HCT116 (cell line): ENCODE measurements at regions not wholly inside any gene's neighbourhood (a gene's known extent, or its start where the extent isn't known, plus 50 kb on each side); places are given as distances from the start of the nearest gene placed in this dataset.

ENCODE experiments used
- ATAC-seq: fragments of 200-7000 bp; cut with Tn5 transposase; 2 replicates; pipeline ENCODE4 v1.9.1; 2020; ENCODE audit warnings: mild to moderate bottlenecking, moderate library complexity
- BruUV-seq: library from RNA; stranded (reverse); fragments of 400-500 nt; replicated peaks from 2 replicates; lab custom pipeline; 2021; lab: Mats Ljungman, UMichigan
- CTCF ChIA-PET: fragments of 300-600 bp; sonication (Branson Sonifier 250); formaldehyde crosslinking; loops from one replicate; lab custom pipeline; 2021; ENCODE audit warnings: antibody characterized with exemption; lab: Charles Lee
- POLR2A ChIA-PET: fragments of 300-600, 350-600 bp; sonication (Branson Sonifier 250); formaldehyde crosslinking; loops from one replicate; lab custom pipeline; 2021; ENCODE audit warnings: antibody characterized with exemption; lab: Charles Lee
- RAD21 ChIA-PET, 2 experiments: fragments of 300-600 bp; sonication (Branson Sonifier 250); formaldehyde crosslinking; loops; one replicate each; lab custom pipeline; 2023; ENCODE audit warnings: low total read pairs in 2 of 2; ENCODE audit not compliant: uncharacterized antibody in 2 of 2, unreplicated experiment in 2 of 2, low non-redundant PET in 1 of 2; lab: Charles Lee
- DNase-seq: peaks from one replicate; pipeline ENCODE4 v3.0.0-alpha.2; 2010; ENCODE audit warnings: low read depth, low spot score
- H2AFZ ChIP-seq: fragments of 200-600 bp; shearing (Covaris generic), sonication (generic); 2 replicates; pipeline ENCODE4 v1.6.1; 2017; ENCODE audit warnings: low read depth, mixed run types, mixed read lengths, antibody characterized with exemption, low read length; ENCODE audit not compliant: poor library complexity, severe bottlenecking
- H3K27ac ChIP-seq: 2 replicates; pipeline ENCODE4 v1.5.1; 2012; ENCODE audit warnings: low read depth, low read length
- H3K27me3 ChIP-seq: fragments of 200-600 bp; sonication (generic); 2 replicates; pipeline ENCODE4 v1.6.1; 2016; ENCODE audit warnings: mixed run types, low read length, mixed read lengths; ENCODE audit not compliant: insufficient read depth
- H3K36me3 ChIP-seq, 2 experiments: fragments of 200-500 bp in 1 of 2; fragments of 200-600 bp in 1 of 2; sonication (Bioruptor generic) in 1 of 2; sonication (generic) in 1 of 2; 2 replicates each; pipeline versions ENCODE4 v1.5.1 to v1.6.1; 2014 to 2016; ENCODE audit warnings: low read length in 2 of 2, inconsistent platforms in 1 of 2, mixed read lengths in 1 of 2, mixed run types in 1 of 2; ENCODE audit not compliant: insufficient read depth in 2 of 2, control insufficient read depth in 1 of 2
- H3K4me1 ChIP-seq, 2 experiments: fragments of 200-600 bp in 1 of 2; sonication (generic) in 1 of 2; 2 replicates each; pipeline versions ENCODE4 v1.5.1 to v1.6.1; 2012 to 2017; ENCODE audit warnings: low read length in 2 of 2, inconsistent platforms in 1 of 2, mild to moderate bottlenecking in 1 of 2, mixed read lengths in 1 of 2, mixed run types in 1 of 2, moderate library complexity in 1 of 2; ENCODE audit not compliant: insufficient read depth in 2 of 2, control insufficient read depth in 1 of 2
- H3K4me2 ChIP-seq: fragments of 200-600 bp; sonication (generic); 2 replicates; pipeline ENCODE4 v1.6.1; 2017; ENCODE audit warnings: mixed run types, low read length, mixed read lengths
- H3K4me3 ChIP-seq, 2 experiments: fragments of 200-600 bp in 1 of 2; sonication (generic) in 1 of 2; replicated peaks in 1 of 2; 2 replicates each; pipeline ENCODE4 v1.5.1; 2011 to 2016; ENCODE audit warnings: low read length in 2 of 2, control low read depth in 1 of 2, low read depth in 1 of 2, mild to moderate bottlenecking in 1 of 2, mixed read lengths in 1 of 2, mixed run types in 1 of 2
- H3K79me2 ChIP-seq: fragments of 200-600 bp; sonication (generic); 2 replicates; pipeline ENCODE4 v1.6.1; 2017; ENCODE audit warnings: mild to moderate bottlenecking, mixed run types, low read length, moderate library complexity, mixed read lengths; ENCODE audit not compliant: insufficient read depth
- H3K9ac ChIP-seq: fragments of 200-600 bp; sonication (generic); 2 replicates; pipeline ENCODE4 v1.6.1; 2016; ENCODE audit warnings: low read length, mixed read lengths
- H3K9me2 ChIP-seq: fragments of 200-600 bp; sonication (generic), shearing (Covaris generic); 2 replicates; pipeline ENCODE4 v1.6.1; 2017; ENCODE audit warnings: mixed run types, mild to moderate bottlenecking, moderate library complexity; ENCODE audit not compliant: insufficient read depth
- H3K9me3 ChIP-seq, 2 experiments: fragments of 200-500 bp in 1 of 2; fragments of 200-600 bp in 1 of 2; sonication (Bioruptor generic) in 1 of 2; sonication (generic) in 1 of 2; 2 replicates each; pipeline ENCODE4 v1.6.1; 2014 to 2017; ENCODE audit warnings: low read length in 2 of 2, mixed read lengths in 2 of 2, inconsistent platforms in 1 of 2, low read depth in 1 of 2, mild to moderate bottlenecking in 1 of 2, mixed run types in 1 of 2, moderate library complexity in 1 of 2; ENCODE audit not compliant: control insufficient read depth in 1 of 2, insufficient read depth in 1 of 2
- H4K20me1 ChIP-seq: fragments of 200-600 bp; sonication (generic), shearing (Covaris generic); 2 replicates; pipeline ENCODE4 v1.6.1; 2017; ENCODE audit warnings: mixed run types, mild to moderate bottlenecking, moderate library complexity; ENCODE audit not compliant: insufficient read depth
- ATF3 ChIP-seq: IDR thresholded peaks from 2 replicates; pipeline ENCODE4 v1.6.1; 2012
- CBX3 ChIP-seq: IDR thresholded peaks from 2 replicates; pipeline ENCODE4 v1.6.1; 2012; ENCODE audit warnings: low read depth
- ELF1 ChIP-seq: IDR thresholded peaks from 2 replicates; pipeline ENCODE4 v1.6.1; 2012; ENCODE audit warnings: low read depth, borderline replicate concordance
- EZH2phosphoT487 ChIP-seq: fragments of 200-600 bp; IDR thresholded peaks from 2 replicates; pipeline ENCODE4 v1.6.1; 2018; ENCODE audit warnings: antibody characterized with exemption, borderline replicate concordance
- POLR2A ChIP-seq: IDR thresholded peaks from 2 replicates; pipeline ENCODE4 v1.7.0; 2011; ENCODE audit warnings: borderline replicate concordance; ENCODE audit not compliant: insufficient read depth, insufficient read length; ENCODE audit errors: extremely low read depth
- RAD21 ChIP-seq: IDR thresholded peaks from 2 replicates; pipeline ENCODE4 v1.6.1; 2012; ENCODE audit warnings: low read depth, mild to moderate bottlenecking
- SP1 ChIP-seq: IDR thresholded peaks from 2 replicates; pipeline ENCODE4 v1.6.1; 2012; ENCODE audit warnings: low read depth
- YY1 ChIP-seq: IDR thresholded peaks from 2 replicates; pipeline ENCODE4 v1.6.1; 2011; ENCODE audit warnings: low read length, low read depth, moderate library complexity, mild to moderate bottlenecking; ENCODE audit not compliant: insufficient replicate concordance; ENCODE audit errors: extremely low read depth
- ZBTB33 ChIP-seq: IDR thresholded peaks from 2 replicates; pipeline ENCODE4 v1.6.1; 2011; ENCODE audit warnings: mild to moderate bottlenecking, low read length, moderate library complexity; ENCODE audit not compliant: insufficient replicate concordance; ENCODE audit errors: extremely low read depth
- ZFX ChIP-seq: fragments of 450-650 bp; IDR thresholded peaks from 2 replicates; pipeline ENCODE4 v1.6.1; 2017
- ZNF274 ChIP-seq: fragments of 200-500 bp; sonication (Bioruptor generic); IDR thresholded peaks from 2 replicates; pipeline ENCODE4 v1.6.1; 2014; ENCODE audit warnings: mild to moderate bottlenecking, low read depth, low read length, inconsistent platforms
- intact Hi-C: fragments of 100-400 bp; cut with micrococcal nuclease; formaldehyde crosslinking; loops from 2 replicates; pipeline ENCODE4 v1.10.0; 2022
- TF ChIP-seq, protein P1 (sequence below): IDR thresholded peaks from 2 replicates; pipeline ENCODE4 v1.6.1; 2012

GRCh38 chr6:165723326-165723725 lies 60.3 kb upstream of the PDE10A start:
- no peaks in the 10 kb centered on the region for H3K9me2 ChIP-seq
- no peak overlapping the region for H3K4me2 ChIP-seq
- H3K9me3 ChIP-seq: no peaks in the 10 kb centered on the region; a peak in 1 of 4 replicates
- ATAC-seq: no peak
- no peak overlapping the region for H3K9ac ChIP-seq
- CTCF ChIA-PET: no interaction called here
- intact Hi-C loops: no loop called here
- H4K20me1 ChIP-seq: no peaks in the 10 kb centered on the region
- no peaks in the 10 kb centered on the region for H3K27me3 ChIP-seq
- H2AFZ ChIP-seq: no peak overlapping the region
- H3K36me3 ChIP-seq: no peaks in the 10 kb centered on the region
- H3K4me1 ChIP-seq: peaks cover 1 to 3% of the 10 kb centered on the region in 2 experiments; a peak in 2 of 4 replicates
- TF ChIP-seq ZBTB33 (no peak), ZFX (no peak), POLR2A (no peak), ELF1 (no peak), RAD21 (no peak), EZH2phosphoT487 (no peak), SP1 (no peak), YY1 (no peak), CBX3 (no peak)
- TF ChIP-seq, protein P1, sequence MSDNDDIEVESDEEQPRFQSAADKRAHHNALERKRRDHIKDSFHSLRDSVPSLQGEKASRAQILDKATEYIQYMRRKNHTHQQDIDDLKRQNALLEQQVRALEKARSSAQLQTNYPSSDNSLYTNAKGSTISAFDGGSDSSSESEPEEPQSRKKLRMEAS: no peak
- H3K27ac ChIP-seq: no peak overlapping the region
- no peak for DNase-seq
- no TSS peak for BruUV-seq
- RAD21 ChIA-PET: no interaction called here
- no peaks in the 10 kb centered on the region for H3K79me2 ChIP-seq
- no peak overlapping the region for H3K4me3 ChIP-seq
- POLR2A ChIA-PET: no interaction called here

DNA sequence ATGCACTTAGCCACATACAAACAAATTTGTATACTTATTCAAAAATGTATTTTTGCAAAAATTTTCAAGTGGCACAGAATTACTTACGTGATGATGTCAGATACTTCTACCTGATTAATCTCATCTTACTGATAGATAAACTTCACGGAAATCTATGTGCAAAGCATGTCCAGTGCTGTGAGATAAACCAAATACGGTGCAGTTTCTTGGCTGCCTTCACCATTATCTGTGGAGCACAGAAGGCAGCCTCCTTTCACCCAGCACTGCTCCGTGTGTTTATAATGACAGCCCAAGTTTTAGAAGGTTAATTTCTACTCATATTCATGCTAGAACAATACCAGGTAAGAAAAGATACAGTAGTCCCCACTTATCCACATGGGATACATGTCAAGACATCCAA lies 59.0 kb upstream of the PDE10A start:
- ChIA-PET RAD21 (no interaction called here), POLR2A (no interaction called here)

More for the DNA sequence above, 59.0 kb upstream of the PDE10A start:
- no peak for DNase-seq
- Histone ChIP-seq H3K9ac (no peak overlapping the region), H3K9me2 (no peaks in the 10 kb centered on the region), H4K20me1 (no peaks in the 10 kb centered on the region), H3K9me3 (no peaks in the 10 kb centered on the region; a peak in 1 of 4 replicates), H3K79me2 (no peaks in the 10 kb centered on the region), H2AFZ (no peak overlapping the region), H3K27me3 (no peaks in the 10 kb centered on the region), H3K36me3 (no peaks in the 10 kb centered on the region), H3K4me2 (no peak overlapping the region), H3K4me3 (no peak overlapping the region), H3K27ac (no peak overlapping the region), H3K4me1 (peaks cover 5 to 16% of the 10 kb centered on the region in 2 experiments; a peak in 3 of 4 replicates)
- CTCF ChIA-PET: no interaction called here
- ATAC-seq: no peak
- BruUV-seq: no TSS peak
- TF ChIP-seq ATF3: no peak
- TF ChIP-seq CBX3: no peak
- TF ChIP-seq ZNF274: no peak
- intact Hi-C loops: no loop called here
